PFSK-1 (cell line): ENCODE measurements at regions not wholly inside any gene's neighbourhood (a gene's known extent, or its start where the extent isn't known, plus 50 kb on each side); places are given as distances from the start of the nearest gene placed in this dataset.

Experiments
- FOXP2 ChIP-seq: optimal IDR thresholded peaks from 2 replicates; pipeline ENCODE3; 2011; ENCODE audit warnings: borderline replicate concordance, control low read depth, inconsistent platforms; ENCODE audit not compliant: insufficient read depth; ENCODE audit errors: extremely low read length, extremely low read depth
- POLR2AphosphoS5 ChIP-seq: IDR thresholded peaks from 2 replicates; pipeline ENCODE4 v1.6.1; 2012; ENCODE audit warnings: low read depth, mild to moderate bottlenecking, control low read depth, low read length, moderate library complexity
- SIN3A ChIP-seq: IDR thresholded peaks from 2 replicates; pipeline ENCODE4 v1.6.1; 2012; ENCODE audit warnings: mild to moderate bottlenecking, low read length, moderate library complexity, borderline replicate concordance; ENCODE audit not compliant: insufficient read depth
- TAF1 ChIP-seq: IDR thresholded peaks from 2 replicates; pipeline ENCODE4 v1.6.1; 2012; ENCODE audit warnings: low read length, control low read depth, borderline replicate concordance; ENCODE audit not compliant: insufficient read depth
- TF ChIP-seq, protein P1 (sequence below), 2 experiments: IDR thresholded peaks; 2 replicates each; pipeline versions ENCODE4 v1.6.1 to v1.8.0; 2011 to 2012; ENCODE audit warnings: low read depth in 2 of 2, low read length in 2 of 2, control low read depth in 1 of 2, inconsistent platforms in 1 of 2, mild to moderate bottlenecking in 1 of 2, moderate library complexity in 1 of 2; ENCODE audit not compliant: insufficient read depth in 1 of 2

DNA sequence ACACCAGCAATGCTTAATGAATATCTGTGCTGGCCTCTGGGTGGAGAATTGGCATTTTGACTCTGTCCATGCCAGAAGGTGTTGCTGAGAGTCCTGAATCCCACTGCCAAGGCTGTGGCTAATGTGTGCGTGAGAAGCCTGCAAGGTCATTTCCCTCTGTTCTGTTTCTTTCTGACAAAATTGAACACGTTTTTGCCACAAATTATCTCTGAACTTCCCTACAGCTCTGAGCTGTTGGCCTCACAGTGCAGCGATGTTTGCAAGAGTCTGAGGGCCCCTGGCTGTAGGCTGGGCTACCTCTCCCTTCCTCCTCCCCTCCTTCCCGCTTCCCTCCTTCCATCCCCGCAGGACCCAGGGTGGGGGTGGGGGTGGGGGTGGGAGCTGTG, 154.1 kb upstream of the HS6ST1 start:
- TF ChIP-seq, protein P1, sequence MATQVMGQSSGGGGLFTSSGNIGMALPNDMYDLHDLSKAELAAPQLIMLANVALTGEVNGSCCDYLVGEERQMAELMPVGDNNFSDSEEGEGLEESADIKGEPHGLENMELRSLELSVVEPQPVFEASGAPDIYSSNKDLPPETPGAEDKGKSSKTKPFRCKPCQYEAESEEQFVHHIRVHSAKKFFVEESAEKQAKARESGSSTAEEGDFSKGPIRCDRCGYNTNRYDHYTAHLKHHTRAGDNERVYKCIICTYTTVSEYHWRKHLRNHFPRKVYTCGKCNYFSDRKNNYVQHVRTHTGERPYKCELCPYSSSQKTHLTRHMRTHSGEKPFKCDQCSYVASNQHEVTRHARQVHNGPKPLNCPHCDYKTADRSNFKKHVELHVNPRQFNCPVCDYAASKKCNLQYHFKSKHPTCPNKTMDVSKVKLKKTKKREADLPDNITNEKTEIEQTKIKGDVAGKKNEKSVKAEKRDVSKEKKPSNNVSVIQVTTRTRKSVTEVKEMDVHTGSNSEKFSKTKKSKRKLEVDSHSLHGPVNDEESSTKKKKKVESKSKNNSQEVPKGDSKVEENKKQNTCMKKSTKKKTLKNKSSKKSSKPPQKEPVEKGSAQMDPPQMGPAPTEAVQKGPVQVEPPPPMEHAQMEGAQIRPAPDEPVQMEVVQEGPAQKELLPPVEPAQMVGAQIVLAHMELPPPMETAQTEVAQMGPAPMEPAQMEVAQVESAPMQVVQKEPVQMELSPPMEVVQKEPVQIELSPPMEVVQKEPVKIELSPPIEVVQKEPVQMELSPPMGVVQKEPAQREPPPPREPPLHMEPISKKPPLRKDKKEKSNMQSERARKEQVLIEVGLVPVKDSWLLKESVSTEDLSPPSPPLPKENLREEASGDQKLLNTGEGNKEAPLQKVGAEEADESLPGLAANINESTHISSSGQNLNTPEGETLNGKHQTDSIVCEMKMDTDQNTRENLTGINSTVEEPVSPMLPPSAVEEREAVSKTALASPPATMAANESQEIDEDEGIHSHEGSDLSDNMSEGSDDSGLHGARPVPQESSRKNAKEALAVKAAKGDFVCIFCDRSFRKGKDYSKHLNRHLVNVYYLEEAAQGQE (IDR thresholded peaks at IDR 0.05; ENCODE audit: insufficient read depth in 1 of 2, low read depth in 2 of 2, low read length in 2 of 2), result no peak
- TF ChIP-seq SIN3A (no peak), POLR2AphosphoS5 (no peak), TAF1 (no peak), FOXP2 (no peak)

DNA sequence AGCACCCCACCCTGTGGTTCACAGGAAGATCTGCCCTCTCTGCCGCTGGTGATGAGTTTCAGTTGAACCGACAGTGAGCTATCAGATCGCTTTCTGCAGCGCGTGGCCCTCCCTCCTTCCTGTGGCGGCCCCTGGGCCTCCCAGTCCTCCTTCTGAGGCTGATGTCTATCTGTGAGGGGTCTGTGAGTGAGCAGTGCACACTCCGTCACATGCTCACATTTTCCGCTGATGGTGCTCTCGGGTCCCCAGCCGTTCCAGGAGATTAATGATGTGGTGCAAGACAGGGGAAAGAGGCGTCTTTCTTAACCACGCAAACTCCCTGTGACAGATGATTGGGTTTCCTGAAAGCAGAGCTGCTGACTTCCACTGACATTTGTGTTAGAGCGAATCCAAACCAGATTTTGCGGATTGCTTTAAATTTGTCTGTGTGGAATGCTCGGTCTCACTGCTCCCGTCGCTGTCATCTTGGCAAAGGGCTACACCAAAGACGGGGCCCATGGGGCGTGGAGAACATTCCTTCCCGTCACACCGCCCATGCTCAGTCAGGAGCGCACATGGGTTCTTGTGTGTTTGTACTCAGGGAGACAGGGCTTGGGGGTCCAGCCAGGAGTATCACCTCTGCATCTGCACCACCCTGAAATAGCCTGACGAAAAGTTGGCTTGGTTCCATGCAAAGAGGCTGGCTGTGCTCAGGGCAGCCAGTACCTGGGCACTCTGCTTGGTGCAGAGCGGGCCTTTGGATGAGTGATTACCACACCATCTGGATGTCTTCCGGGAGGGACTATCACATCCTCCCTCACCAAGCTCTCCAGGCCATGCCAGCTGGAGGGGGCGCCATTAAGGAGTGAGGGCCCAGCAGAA, 154.7 kb upstream of the HS6ST1 start:
- TF ChIP-seq SIN3A (no peak), TAF1 (no peak), POLR2AphosphoS5 (no peak), FOXP2 (no peak)
- TF ChIP-seq, protein P1 (IDR thresholded peaks at IDR 0.05; ENCODE audit: insufficient read depth in 1 of 2, low read depth in 2 of 2, low read length in 2 of 2), result no peak

DNA sequence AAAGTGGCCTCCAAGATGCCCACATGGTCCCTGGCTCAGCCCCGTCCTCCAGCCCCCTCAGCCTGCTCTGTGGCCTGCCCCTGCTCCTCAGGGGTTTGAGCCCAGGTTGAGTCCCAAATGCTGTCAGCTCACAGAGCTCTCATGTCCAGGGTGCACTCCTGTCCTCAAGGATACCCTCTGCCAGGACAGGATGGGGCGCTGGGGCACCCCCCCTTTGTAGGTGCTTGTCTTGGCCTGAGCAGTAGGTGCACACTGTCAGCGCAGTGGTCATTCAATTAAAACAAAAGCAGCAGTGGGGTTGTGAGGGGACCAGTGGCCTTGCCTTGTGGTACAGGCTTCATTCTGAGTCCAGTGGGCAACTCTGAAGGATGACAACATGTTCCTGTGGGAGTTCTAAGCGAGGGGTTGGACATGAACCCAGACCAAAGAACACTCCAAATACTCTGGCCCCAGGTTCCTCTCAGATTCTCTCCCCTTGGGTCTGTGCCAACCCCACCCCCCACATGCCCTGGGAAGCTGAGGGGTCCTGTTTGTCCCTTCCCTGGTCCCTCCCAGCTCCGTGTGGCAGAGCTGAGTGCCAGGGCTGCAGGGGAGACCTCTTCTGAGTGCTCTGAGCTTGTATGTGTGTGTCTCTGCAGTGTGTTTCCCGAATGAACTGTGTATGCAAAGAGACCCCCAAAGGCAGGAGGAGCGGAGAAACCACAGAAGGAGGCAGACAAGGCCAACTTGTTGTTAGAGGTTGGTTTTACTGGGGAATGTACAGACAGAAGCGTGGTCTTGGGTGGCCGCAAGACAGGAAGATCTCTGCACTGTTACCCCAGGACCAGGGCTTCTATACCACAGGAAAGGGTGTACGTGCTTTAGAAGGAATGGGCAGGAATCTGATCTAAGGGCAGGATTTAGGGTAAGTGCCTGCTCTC, 155.6 kb upstream of the HS6ST1 start:
- TF ChIP-seq, protein P1 (IDR thresholded peaks at IDR 0.05; ENCODE audit: insufficient read depth in 1 of 2, low read depth in 2 of 2, low read length in 2 of 2), result no peak
- no peak for TF ChIP-seq POLR2AphosphoS5
- no peak for TF ChIP-seq FOXP2
- no peak for TF ChIP-seq TAF1
- TF ChIP-seq SIN3A, result no peak

DNA sequence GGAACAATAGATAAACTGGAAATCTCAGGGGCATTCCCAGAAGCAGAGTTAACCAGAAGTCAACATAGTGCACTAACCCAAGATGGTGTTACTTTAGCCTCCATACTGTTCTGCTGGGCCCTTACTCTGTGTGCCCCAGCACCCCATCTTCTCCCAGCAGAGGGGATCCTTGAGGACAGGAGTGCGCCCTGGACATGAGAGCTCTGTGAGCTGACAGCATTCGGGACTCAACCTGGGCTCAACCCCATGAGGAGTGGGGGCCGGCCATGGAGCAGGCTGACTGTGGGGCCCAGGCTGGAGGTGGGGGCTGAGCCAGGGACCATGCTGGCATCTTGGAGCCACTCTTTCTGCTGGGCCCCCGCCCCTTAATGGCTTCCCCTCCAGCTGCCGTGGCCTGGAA, 156.3 kb upstream of the HS6ST1 start:
- TF ChIP-seq SIN3A, result no peak
- TF ChIP-seq POLR2AphosphoS5, result no peak
- TF ChIP-seq, protein P1 (IDR thresholded peaks at IDR 0.05; ENCODE audit: insufficient read depth in 1 of 2, low read depth in 2 of 2, low read length in 2 of 2), result no peak
- no peak for TF ChIP-seq FOXP2
- no peak for TF ChIP-seq TAF1
